NCI-H748 (cell line): ENCODE measurements at regions not wholly inside any gene's neighbourhood (a gene's known extent, or its start where the extent isn't known, plus 50 kb on each side); places are given as distances from the start of the nearest gene placed in this dataset.

ENCODE experiments used
- DNase-seq: peaks from one replicate; lab custom pipeline; 2025; ENCODE audit not compliant: unreplicated experiment; lab: John Stamatoyannopoulos, UW

- peak; percentile 27 for DNase-seq
Measured at GRCh38 chr2:125471963-125472362, 1184.0 kb upstream of the GYPC start.

GRCh38 chr2:125479143-125479636 lies 1176.8 kb upstream of the GYPC start:
- DNase-seq = no peak

- DNase-seq = no peak
Measured at GRCh38 chr2:125490308-125490707, 1165.7 kb upstream of the GYPC start.

- no peak for DNase-seq
Measured at GRCh38 chr2:125491663-125492062, 1164.3 kb upstream of the GYPC start.

DNA sequence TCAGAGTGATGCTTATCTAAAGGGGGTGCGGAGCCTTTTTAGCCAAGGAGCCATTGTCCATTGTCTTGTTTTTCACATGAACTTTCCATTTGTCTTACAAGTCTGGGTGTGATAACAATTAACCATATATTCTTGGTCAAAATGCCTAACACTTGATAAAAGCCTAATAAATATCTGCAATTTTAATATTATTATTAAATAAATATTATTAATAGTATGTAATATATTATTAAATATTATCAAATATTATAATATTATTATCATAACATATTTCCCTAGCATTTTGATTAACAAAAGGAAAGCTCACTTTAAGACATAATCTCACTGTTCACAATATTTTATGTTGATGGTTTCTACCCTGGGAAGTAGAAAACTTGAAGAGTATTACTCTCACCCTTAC lies 1143.6 kb upstream of the GYPC start:
- no peak for DNase-seq

DNA sequence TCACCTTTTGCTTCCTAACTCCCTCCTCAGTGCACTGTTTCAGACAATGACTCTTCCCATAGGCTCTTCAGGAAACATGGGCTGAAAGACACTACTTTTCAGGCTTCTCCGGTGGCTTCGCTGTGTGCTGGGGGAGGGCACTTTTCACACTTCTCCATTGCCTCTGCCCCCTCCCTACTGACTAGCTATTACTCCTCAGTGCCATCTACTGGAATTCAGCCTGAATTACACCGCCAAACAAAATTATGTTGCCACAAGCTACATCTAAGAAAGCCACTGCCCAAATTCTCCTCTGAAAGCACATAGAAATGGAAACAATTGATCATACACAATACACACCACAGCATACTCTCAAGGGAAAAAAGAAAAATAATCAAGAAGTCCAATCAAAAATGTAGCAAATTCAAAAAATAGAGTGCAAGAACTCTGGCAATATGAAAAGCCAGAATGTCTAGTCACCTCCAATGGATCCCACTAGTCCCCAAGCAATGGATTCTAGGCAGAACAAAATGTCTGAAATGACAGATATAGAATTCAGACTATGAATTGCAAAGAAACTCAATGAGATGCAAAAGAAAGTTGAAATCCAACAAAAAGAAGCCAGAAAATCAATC lies 1139.4 kb upstream of the GYPC start:
- DNase-seq = peak; percentile 39

GRCh38 chr2:125526093-125526492 lies 1129.9 kb upstream of the GYPC start:
- no peak for DNase-seq

DNA sequence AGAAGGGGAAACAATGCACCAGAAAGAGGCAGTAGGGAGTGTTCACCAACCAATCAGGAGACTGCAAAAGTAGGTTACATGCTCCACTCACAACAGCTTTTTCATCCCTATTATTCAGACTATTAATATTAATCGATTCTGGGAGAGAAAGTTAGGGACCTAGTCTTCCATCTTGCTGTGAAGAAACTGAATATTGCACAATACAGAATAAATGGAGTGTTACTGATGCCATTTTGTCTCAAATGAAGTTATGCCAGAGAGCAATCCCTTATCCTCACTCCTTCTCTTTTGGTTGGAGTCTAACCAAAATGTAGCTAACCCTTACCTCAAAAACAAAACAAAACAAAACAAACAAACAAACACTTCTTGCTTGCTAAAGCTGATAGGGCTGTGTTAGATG lies 1120.9 kb upstream of the GYPC start:
- no peak for DNase-seq

GRCh38 chr2:125543968-125544514 lies 1111.9 kb upstream of the GYPC start:
- no peak for DNase-seq

- DNase-seq = no peak
Measured at GRCh38 chr2:125553768-125554167, 1102.2 kb upstream of the GYPC start.

DNA sequence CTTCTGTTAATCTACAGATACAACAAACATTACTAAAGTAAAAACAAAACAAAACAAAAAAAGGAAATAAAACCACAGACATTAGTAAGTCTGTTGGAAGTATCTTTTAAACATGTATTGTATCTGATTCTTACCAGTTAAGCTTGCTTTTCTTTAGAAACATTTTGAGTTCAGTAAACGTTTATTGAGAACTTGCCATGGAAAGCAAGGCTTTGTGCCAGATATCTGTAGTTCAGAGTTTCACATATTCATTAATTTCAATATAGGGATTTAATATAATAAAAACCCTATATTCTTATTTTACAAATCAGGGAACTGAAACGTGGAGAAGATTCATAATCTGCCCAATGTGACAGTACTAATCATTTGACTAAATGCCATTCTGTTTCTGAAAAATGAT lies 1101.0 kb upstream of the GYPC start:
- no peak for DNase-seq

GRCh38 chr2:125559186-125559585 lies 1096.8 kb upstream of the GYPC start:
- DNase-seq = no peak

DNA sequence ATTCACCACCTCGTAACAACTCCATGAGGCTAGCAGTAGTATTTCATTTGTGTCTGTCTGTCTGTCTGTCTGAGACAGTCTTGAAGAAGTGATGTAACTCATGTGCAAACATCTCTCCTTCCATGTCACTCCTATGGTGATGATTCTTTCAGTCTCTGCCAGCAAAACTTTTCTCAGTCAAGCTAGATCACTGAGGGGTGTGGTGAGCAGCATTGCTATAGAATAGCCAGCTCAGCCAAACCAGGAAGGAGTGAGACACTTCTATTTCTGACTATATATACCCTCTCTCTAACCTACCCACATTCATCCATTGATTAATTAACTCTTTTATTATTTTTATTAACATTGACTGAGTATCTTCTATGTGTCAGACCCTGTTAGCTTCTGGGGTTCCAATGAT lies 1095.1 kb upstream of the GYPC start:
- no peak for DNase-seq

DNA sequence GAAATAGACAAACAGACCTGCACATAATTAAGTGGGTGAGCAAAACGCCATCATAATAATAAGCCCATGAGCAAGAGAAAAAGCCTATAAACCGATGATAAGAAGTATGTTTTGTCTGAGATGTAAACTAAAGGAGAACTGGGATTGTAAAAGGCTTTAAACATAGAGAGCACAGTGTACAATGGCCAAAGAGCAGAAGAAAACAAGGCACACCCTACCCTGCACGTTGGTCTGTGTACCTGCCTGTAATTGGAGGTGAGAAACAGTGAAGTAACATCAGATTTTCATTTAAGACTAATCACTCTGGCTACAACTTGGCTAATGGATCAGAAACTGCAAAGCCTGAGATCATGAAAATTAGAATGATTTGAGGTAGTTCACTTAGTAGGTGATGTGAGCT lies 1094.7 kb upstream of the GYPC start:
- DNase-seq = no peak

- DNase-seq = no peak
Measured at GRCh38 chr2:125562924-125563323, 1093.0 kb upstream of the GYPC start.

DNA sequence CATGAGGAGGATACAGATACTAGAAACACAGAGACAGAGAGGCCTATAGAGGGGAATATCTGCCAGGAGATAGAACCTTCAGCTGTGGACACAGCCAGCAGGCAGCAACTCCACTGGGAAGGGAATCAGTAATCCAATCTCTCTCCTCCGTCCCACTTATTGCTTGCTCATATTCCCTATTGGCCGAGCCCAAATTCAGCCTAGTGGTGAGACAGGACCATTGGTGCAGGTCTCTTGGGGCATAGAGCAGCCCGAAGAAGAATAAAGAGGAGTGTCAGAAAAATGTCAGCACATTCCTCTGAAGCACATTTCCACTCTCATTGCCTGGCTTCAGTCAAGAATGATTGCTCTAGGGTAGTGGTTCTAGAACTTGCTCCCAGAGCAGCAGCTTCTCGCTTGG lies 1091.5 kb upstream of the GYPC start:
- no peak for DNase-seq

DNA sequence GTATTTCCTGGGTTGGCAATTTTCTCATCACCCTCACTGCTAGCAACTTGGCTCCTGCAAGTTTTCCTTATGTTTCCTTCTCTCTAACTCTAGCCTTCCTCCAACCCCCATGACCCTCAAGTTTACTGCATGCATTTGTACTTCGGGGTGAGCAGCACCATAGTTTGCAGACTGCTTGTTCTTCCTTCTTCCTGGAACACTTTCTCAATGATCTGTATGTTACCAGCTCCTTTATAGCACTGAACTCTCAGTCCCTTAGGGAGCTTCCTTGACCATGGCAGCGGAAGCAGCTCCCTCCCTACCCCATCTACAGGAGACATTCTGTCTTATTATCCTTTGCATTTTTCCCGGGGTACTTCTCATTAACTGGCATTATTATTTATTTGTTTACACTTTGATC lies 1089.5 kb upstream of the GYPC start:
- DNase-seq = no peak

- no peak for DNase-seq
Measured at GRCh38 chr2:125567100-125567499, 1088.9 kb upstream of the GYPC start.

GRCh38 chr2:125572660-125573059 lies 1083.3 kb upstream of the GYPC start:
- no peak for DNase-seq

GRCh38 chr2:125573432-125573831 lies 1082.5 kb upstream of the GYPC start:
- peak; percentile 6 for DNase-seq

DNA sequence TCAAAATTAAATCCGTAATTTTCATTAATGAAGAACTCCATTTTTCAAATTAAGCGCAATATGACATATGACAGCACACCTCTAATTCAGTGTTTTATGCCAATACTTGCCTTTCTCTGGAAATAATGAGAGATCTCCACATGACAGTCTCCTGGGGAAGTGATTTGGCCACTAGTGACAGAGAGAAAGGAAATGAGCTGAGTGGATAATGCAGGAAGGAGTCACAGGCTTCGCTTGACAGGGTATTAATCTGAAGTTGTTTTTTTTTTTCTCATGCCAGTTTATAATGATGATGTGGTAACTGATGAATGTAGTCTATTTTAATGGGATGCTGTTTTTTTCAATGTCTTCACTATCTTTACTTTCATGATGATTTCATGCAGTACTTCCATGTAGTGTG lies 1079.4 kb upstream of the GYPC start:
- DNase-seq = no peak

DNA sequence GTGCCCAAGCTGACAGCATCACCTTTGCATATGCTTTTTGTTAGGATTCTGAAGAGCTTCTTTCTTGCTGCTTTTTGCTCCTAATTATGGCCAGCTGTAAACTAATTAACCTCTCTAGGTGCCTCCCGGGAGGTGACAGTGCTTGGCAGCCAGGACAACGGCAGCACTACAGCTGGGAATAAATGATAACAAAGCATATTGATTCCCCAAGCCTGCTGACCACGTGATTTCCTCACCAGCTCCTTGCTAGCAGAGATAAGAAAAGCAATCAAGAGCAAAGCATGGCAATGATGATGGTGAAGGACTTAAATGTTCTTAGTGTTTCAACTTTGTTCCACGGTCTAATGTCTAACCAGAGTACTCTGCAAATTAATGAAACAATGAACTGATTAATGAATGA lies 1074.4 kb upstream of the GYPC start:
- DNase-seq = peak; percentile 67

GRCh38 chr2:125582516-125582915 lies 1073.4 kb upstream of the GYPC start:
- DNase-seq = no peak
